LNCaP clone FGC (cell line): ENCODE measurements at regions not wholly inside any gene's neighbourhood (a gene's known extent, or its start where the extent isn't known, plus 50 kb on each side); places are given as distances from the start of the nearest gene placed in this dataset.
A peak's percentile ranks its signal among the peaks of the same experiment; 100 is the strongest.

ENCODE experiments used
- DNase-seq: peaks from one replicate; pipeline ENCODE4 v3.0.0-alpha.2; 2011; ENCODE audit warnings: low read depth
- H3K4me3 ChIP-seq: 2 replicates; pipeline ENCODE4 v1.5.1; 2011; ENCODE audit warnings: mild to moderate bottlenecking, low read depth, low read length, control low read depth
- CTCF ChIP-seq: IDR thresholded peaks from 2 replicates; pipeline ENCODE4 v1.5.1; 2012; ENCODE audit warnings: mild to moderate bottlenecking; ENCODE audit not compliant: control insufficient read depth, insufficient read depth; ENCODE audit errors: extremely low read depth

- TF ChIP-seq CTCF: no peak
- no peak overlapping the region for H3K4me3 ChIP-seq
- DNase-seq: no peak
Observed at GRCh38 chr13:67735651-67736050, 505.5 kb upstream of the PCDH9 start.

DNA sequence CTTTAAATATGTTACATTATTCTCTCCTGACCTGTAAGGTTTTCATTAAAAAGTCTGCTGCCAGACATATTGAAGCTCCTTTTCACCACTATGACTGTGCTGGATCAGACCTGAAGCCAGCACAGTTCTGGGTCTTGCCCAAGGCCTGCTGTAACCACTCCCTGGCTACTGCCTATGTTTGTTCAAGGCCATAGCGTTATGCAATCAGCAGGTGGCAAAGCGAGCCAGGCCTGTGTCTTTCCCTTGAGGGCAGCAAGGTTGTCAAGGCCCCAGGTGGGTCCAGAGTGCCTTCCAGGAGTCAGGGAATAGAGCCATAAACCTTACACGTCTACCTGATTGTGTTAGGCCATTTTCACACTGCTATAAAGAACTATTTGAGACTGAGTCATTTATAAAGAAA, 496.8 kb upstream of the PCDH9 start:
- DNase-seq: no peak
- peak; percentile 15; the same call in 1 of the 2 replicates for TF ChIP-seq CTCF

GRCh38 chr13:67725999-67726398, 495.9 kb upstream of the PCDH9 start:
- DNase-seq: no peak
- no peak overlapping the region for H3K4me3 ChIP-seq
- TF ChIP-seq CTCF: no peak

More for the DNA sequence above, 496.8 kb upstream of the PCDH9 start:
- no peak overlapping the region for H3K4me3 ChIP-seq

DNA sequence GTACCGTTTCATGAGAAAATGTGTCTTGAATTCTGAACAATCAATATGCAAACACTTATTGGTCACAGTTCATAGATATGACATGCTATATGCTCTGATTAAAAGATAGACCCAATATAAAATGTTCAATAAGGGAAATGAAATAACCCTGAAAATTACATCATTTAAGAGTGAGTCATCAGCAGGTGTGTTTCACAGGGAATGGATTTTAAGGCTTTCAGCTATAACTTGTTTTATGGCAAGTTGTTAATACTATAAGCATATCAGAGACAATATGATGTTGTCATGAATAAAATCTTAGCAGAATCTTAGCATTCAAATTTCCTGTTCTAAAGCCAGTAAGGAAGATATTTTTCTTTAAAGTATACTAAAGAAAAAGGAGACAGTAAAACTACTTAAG, 483.4 kb upstream of the PCDH9 start:
- no peak overlapping the region for H3K4me3 ChIP-seq
- no peak for DNase-seq
- no peak for TF ChIP-seq CTCF

GRCh38 chr13:67696775-67697174, 466.6 kb upstream of the PCDH9 start:
- no peak for TF ChIP-seq CTCF
- no peak for DNase-seq
- no peak overlapping the region for H3K4me3 ChIP-seq

GRCh38 chr13:67664502-67664901, 434.4 kb upstream of the PCDH9 start:
- H3K4me3 ChIP-seq: no peak overlapping the region

More at GRCh38 chr13:67664502-67664901, 434.4 kb upstream of the PCDH9 start:
- DNase-seq: no peak
- no peak for TF ChIP-seq CTCF
